Upper lobe of left lung (tissue), 6 donors: ENCODE measurements at regions not wholly inside any gene's neighbourhood (a gene's known extent, or its start where the extent isn't known, plus 50 kb on each side); places are given as distances from the start of the nearest gene placed in this dataset.

Experiments used
- ATAC-seq, 2 donors: fragments of 200-7000 bp; cut with Tn5 transposase; one replicate each; pipeline ENCODE4 v1.9.1; 2022; ENCODE audit warnings: mild to moderate bottlenecking in 2 of 2, moderate library complexity in 2 of 2; ENCODE audit not compliant: low FRiP score in 2 of 2
- DNase-seq, 2 donors: peaks; one replicate each; pipeline ENCODE4 v3.0.0-alpha.2; 2019 to 2020
- H3K27ac ChIP-seq, 4 donors: fragments of 200-600 bp; sonication (generic); one replicate each; pipeline ENCODE4 v1.5.1; 2016 to 2019
- H3K27me3 ChIP-seq, 4 donors: fragments of 200-600 bp; sonication (generic); one replicate each; pipeline ENCODE4 v1.5.1; 2017 to 2019
- H3K36me3 ChIP-seq, 4 donors: fragments of 200-600 bp; sonication (generic); one replicate each; pipeline ENCODE4 v1.5.1; 2016 to 2019
- H3K4me1 ChIP-seq, 4 donors: fragments of 200-600 bp; sonication (generic); one replicate each; pipeline ENCODE4 v1.5.1; 2018 to 2019
- H3K4me3 ChIP-seq, 4 donors: fragments of 200-600 bp; sonication (generic); one replicate each; pipeline ENCODE4 v1.5.1; 2017 to 2019; ENCODE audit warnings: mild to moderate bottlenecking in 2 of 4, moderate library complexity in 1 of 4
- H3K9me3 ChIP-seq, 4 donors: fragments of 200-600 bp; sonication (generic); one replicate each; pipeline ENCODE4 v1.5.1; 2018 to 2019
- EP300 ChIP-seq, 4 donors: sonication (generic); formaldehyde crosslinking; IDR thresholded peaks; one replicate each; pipeline ENCODE4 v1.5.1; 2017; ENCODE audit warnings: antibody characterized with exemption in 4 of 4, control low read depth in 2 of 4
- POLR2A ChIP-seq, 4 donors: fragments of 450-650 bp; IDR thresholded peaks; one replicate each; pipeline ENCODE4 v1.5.1; 2016 to 2017; ENCODE audit warnings: antibody characterized with exemption in 4 of 4, mild to moderate bottlenecking in 2 of 4
- POLR2AphosphoS5 ChIP-seq, 2 donors: sonication (generic); formaldehyde crosslinking; IDR thresholded peaks; one replicate each; pipeline ENCODE4 v1.5.1; 2017; ENCODE audit warnings: antibody characterized with exemption in 2 of 2
- WGBS, 2 donors: methylation state at CpG; one replicate each; pipeline ENCODE4 v1.1.5; 2017 to 2018; 5-methylcytosine and 5-hydroxymethylcytosine counted together
- TF ChIP-seq, protein P1 (sequence below), 6 experiments: fragments of 450-650 bp in 4 of 6; fragments of 200-600 bp in 2 of 6; sonication (generic) in 2 of 6; IDR thresholded peaks; one replicate each; pipeline ENCODE4 v1.5.1; 2016 to 2019; ENCODE audit warnings: antibody characterized with exemption in 6 of 6
- donor health status: DM: no; HTN: no; CAD: no; lungs with moderate emphysema.
- donor health status: DM: no; HTN: yes; CAD: no; lungs with severe emphysema.

GRCh38 chr12:127284021-127284420 lies 982.9 kb upstream of the TMEM132C start:
- no peak for ATAC-seq
- Histone ChIP-seq H3K4me3 (no peak overlapping the region), H3K9me3 (no peaks in the 10 kb centered on the region), H3K4me1 (peaks cover 0 to 7% (median 0%) of the 10 kb centered on the region in 4 donors), H3K27ac (no peak overlapping the region), H3K36me3 (no peaks in the 10 kb centered on the region), H3K27me3 (no peaks in the 10 kb centered on the region)
- WGBS, 2 donors, result 67% methylated on average over 5 to 6 of the region's 6 CpGs
- TF ChIP-seq EP300 (IDR thresholded peaks at IDR 0.05) (no peak), POLR2A (IDR thresholded peaks at IDR 0.05) (no peak), POLR2AphosphoS5 (IDR thresholded peaks at IDR 0.05) (no peak)
- TF ChIP-seq, protein P1, sequence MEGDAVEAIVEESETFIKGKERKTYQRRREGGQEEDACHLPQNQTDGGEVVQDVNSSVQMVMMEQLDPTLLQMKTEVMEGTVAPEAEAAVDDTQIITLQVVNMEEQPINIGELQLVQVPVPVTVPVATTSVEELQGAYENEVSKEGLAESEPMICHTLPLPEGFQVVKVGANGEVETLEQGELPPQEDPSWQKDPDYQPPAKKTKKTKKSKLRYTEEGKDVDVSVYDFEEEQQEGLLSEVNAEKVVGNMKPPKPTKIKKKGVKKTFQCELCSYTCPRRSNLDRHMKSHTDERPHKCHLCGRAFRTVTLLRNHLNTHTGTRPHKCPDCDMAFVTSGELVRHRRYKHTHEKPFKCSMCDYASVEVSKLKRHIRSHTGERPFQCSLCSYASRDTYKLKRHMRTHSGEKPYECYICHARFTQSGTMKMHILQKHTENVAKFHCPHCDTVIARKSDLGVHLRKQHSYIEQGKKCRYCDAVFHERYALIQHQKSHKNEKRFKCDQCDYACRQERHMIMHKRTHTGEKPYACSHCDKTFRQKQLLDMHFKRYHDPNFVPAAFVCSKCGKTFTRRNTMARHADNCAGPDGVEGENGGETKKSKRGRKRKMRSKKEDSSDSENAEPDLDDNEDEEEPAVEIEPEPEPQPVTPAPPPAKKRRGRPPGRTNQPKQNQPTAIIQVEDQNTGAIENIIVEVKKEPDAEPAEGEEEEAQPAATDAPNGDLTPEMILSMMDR (IDR thresholded peaks at IDR 0.05), result no peak
- DNase-seq, result no peak

GRCh38 chr12:127284870-127285431 lies 982.0 kb upstream of the TMEM132C start:
- no peak for TF ChIP-seq POLR2A (IDR thresholded peaks at IDR 0.05)
- TF ChIP-seq, protein P1 (IDR thresholded peaks at IDR 0.05), result no peak
- WGBS, 2 donors, result 42 to 47% methylated on average over 3 of the region's 3 CpGs
- no peaks in the 10 kb centered on the region for H3K36me3 ChIP-seq
- ATAC-seq (peak in 1 of 2 donors; percentile 84), DNase-seq (no peak)
- no peak overlapping the region for H3K27ac ChIP-seq
- no peaks in the 10 kb centered on the region for H3K27me3 ChIP-seq
- H3K9me3 ChIP-seq, result no peaks in the 10 kb centered on the region
- no peak overlapping the region for H3K4me3 ChIP-seq
- H3K4me1 ChIP-seq, result peaks cover 0 to 7% (median 0%) of the 10 kb centered on the region in 4 donors

GRCh38 chr12:127286281-127286680 lies 980.7 kb upstream of the TMEM132C start:
- Histone ChIP-seq H3K4me3 (no peak overlapping the region), H3K27me3 (no peaks in the 10 kb centered on the region), H3K27ac (no peak overlapping the region), H3K9me3 (no peaks in the 10 kb centered on the region), H3K4me1 (no peaks in the 10 kb centered on the region), H3K36me3 (no peaks in the 10 kb centered on the region)
- 76 to 84% methylated on average over 3 of the region's 3 CpGs for WGBS, 2 donors
- no peak for ATAC-seq
- DNase-seq, result no peak
- TF ChIP-seq EP300 (IDR thresholded peaks at IDR 0.05) (no peak), POLR2A (IDR thresholded peaks at IDR 0.05) (no peak), POLR2AphosphoS5 (IDR thresholded peaks at IDR 0.05) (no peak)
- TF ChIP-seq, protein P1 (IDR thresholded peaks at IDR 0.05), result no peak

DNA sequence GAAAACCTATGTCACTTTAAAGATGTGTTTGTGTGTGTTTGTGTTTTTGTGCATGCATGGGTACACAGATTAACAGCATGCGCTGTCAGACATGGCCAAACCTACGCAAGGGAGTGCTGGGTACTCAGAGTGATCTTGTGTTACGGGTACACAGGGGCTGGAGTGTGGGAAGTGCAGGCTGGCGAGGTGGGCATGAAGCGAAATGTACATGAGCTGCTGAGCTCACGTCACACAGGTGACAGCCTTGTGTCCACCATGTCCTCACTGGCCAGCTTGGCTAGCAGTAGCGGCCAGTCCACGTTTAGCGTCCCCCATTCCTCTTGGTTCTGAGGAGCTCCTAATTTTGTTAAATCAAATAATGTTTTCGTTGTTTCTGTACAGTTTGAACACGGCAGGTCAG lies 979.7 kb upstream of the TMEM132C start:
- no peak for DNase-seq
- WGBS, 2 donors, result 89 to 91% methylated on average over 11 of the region's 11 CpGs

DNA sequence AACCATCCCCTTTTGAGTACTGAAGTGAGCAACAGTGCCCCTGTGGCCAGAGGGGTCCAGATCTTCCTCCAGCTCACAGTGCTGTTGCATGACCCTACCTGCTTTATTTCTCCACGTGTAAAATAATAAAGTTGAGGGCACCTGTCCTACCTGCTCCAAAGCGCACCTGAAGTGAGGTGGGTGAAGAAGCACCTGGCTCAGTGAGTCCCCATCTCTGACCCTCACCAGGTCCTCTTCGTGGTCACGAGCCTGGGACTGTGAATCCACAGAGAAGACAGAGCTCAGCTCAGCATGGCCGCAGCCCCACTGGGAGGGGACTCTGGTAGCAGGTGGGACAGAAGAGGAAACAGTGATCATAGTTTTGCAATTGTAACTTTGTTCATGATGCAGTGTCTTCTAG lies 976.7 kb upstream of the TMEM132C start:
- TF ChIP-seq EP300 (IDR thresholded peaks at IDR 0.05), result no peak
- no peak for TF ChIP-seq POLR2AphosphoS5 (IDR thresholded peaks at IDR 0.05)
- no peak for TF ChIP-seq POLR2A (IDR thresholded peaks at IDR 0.05)
- TF ChIP-seq, protein P1 (IDR thresholded peaks at IDR 0.05), result no peak
- no peaks in the 10 kb centered on the region for H3K4me1 ChIP-seq
- 86 to 88% methylated on average over 4 to 5 of the region's 5 CpGs for WGBS, 2 donors
- no peak overlapping the region for H3K27ac ChIP-seq
- no peak for DNase-seq
- H3K36me3 ChIP-seq, result no peaks in the 10 kb centered on the region
- no peaks in the 10 kb centered on the region for H3K9me3 ChIP-seq
- H3K27me3 ChIP-seq, result no peaks in the 10 kb centered on the region
- no peak for ATAC-seq
- H3K4me3 ChIP-seq, result no peak overlapping the region

More for the DNA sequence above, 979.7 kb upstream of the TMEM132C start:
- Histone ChIP-seq H3K4me3 (no peak overlapping the region), H3K9me3 (no peaks in the 10 kb centered on the region), H3K4me1 (no peaks in the 10 kb centered on the region), H3K27me3 (no peaks in the 10 kb centered on the region), H3K36me3 (no peaks in the 10 kb centered on the region), H3K27ac (no peak overlapping the region)
- TF ChIP-seq POLR2A (IDR thresholded peaks at IDR 0.05), result no peak
- no peak for TF ChIP-seq EP300 (IDR thresholded peaks at IDR 0.05)
- no peak for TF ChIP-seq POLR2AphosphoS5 (IDR thresholded peaks at IDR 0.05)
- TF ChIP-seq, protein P1 (IDR thresholded peaks at IDR 0.05), result no peak
- ATAC-seq, result no peak
